IMR-90 (cell line): ENCODE measurements at regions not wholly inside any gene's neighbourhood (a gene's known extent, or its start where the extent isn't known, plus 50 kb on each side); places are given as distances from the start of the nearest gene placed in this dataset.
"Not testable (repeated sequence)": the region's sequence is repeated elsewhere in the genome, so short reads cannot be mapped to it uniquely, and the experiment has no call there.

Source experiments
- ATAC-seq: fragments of 200-7000 bp; cut with Tn5 transposase; 2 replicates; pipeline ENCODE4 v1.9.1; 2020; ENCODE audit warnings: low read depth, mild to moderate bottlenecking, moderate library complexity
- BruUV-seq: library from RNA; stranded (reverse); fragments of 400-500 nt; replicated peaks from 2 replicates; lab custom pipeline; 2021; lab: Mats Ljungman, UMichigan
- CTCF ChIA-PET: fragments of 300-600 bp; formaldehyde crosslinking; extraction: SDS; loops from one replicate; lab custom pipeline; 2021; ENCODE audit warnings: antibody characterized with exemption; lab: Yijun Ruan, JAX
- POLR2A ChIA-PET: fragments of 300-600 bp; sonication (Branson Sonifier 250); formaldehyde crosslinking; loops from one replicate; lab custom pipeline; 2022; ENCODE audit warnings: antibody characterized with exemption; ENCODE audit not compliant: unreplicated experiment; lab: Charles Lee
- DNase-seq: peaks from one replicate; pipeline ENCODE4 v3.0.0; 2013
- H2AFZ ChIP-seq: replicated peaks from 2 replicates; pipeline ENCODE3; 2013; ENCODE audit warnings: low read length, mild to moderate bottlenecking; ENCODE audit not compliant: poor library complexity
- H2AK5ac ChIP-seq: 2 replicates; pipeline ENCODE4 v1.6.1; 2013; ENCODE audit warnings: low read depth, low read length, inconsistent platforms
- H2AK9ac ChIP-seq: replicated peaks from 2 replicates; pipeline ENCODE3; 2013; ENCODE audit warnings: mild to moderate bottlenecking, low read depth, low read length, moderate library complexity; ENCODE audit not compliant: poor library complexity
- H2BK120ac ChIP-seq: 2 replicates; pipeline ENCODE4 v1.6.1; 2013; ENCODE audit warnings: low read depth, low read length, inconsistent platforms
- H2BK15ac ChIP-seq: 3 replicates; pipeline ENCODE4 v1.6.1; 2013; ENCODE audit warnings: low read depth, low read length, inconsistent platforms
- H2BK20ac ChIP-seq: 2 replicates; pipeline ENCODE4 v1.6.1; 2013; ENCODE audit warnings: low read depth, mild to moderate bottlenecking, inconsistent platforms, low read length, moderate library complexity
- H2BK5ac ChIP-seq: 2 replicates; pipeline ENCODE4 v1.6.1; 2013; ENCODE audit warnings: mild to moderate bottlenecking, low read depth, low read length, inconsistent platforms; ENCODE audit not compliant: poor library complexity, severe bottlenecking
- H3K14ac ChIP-seq: replicated peaks from 2 replicates; pipeline ENCODE4 v1.6.1; 2013; ENCODE audit warnings: low read depth, low read length, inconsistent platforms
- H3K18ac ChIP-seq: 2 replicates; pipeline ENCODE4 v1.6.1; 2013; ENCODE audit warnings: low read depth, low read length, control low read depth
- H3K23ac ChIP-seq: 2 replicates; pipeline ENCODE4 v1.6.1; 2013; ENCODE audit warnings: low read depth, low read length, inconsistent platforms
- H3K27ac ChIP-seq: 2 replicates; pipeline ENCODE4 v1.5.1; 2013; ENCODE audit warnings: mild to moderate bottlenecking, control low read depth, low read length; ENCODE audit not compliant: insufficient read depth
- H3K27me3 ChIP-seq: 2 replicates; pipeline ENCODE4 v1.6.1; 2013; ENCODE audit warnings: low read length; ENCODE audit not compliant: control insufficient read depth, insufficient read depth
- H3K36me3 ChIP-seq: 2 replicates; pipeline ENCODE4 v1.6.1; 2013; ENCODE audit warnings: low read length, mixed read lengths; ENCODE audit not compliant: control insufficient read depth, insufficient read depth
- H3K4ac ChIP-seq: 2 replicates; pipeline ENCODE4 v1.6.1; 2013; ENCODE audit warnings: low read depth, low read length, inconsistent platforms
- H3K4me1 ChIP-seq: 2 replicates; pipeline ENCODE4 v1.6.1; 2013; ENCODE audit warnings: low read length, mixed read lengths; ENCODE audit not compliant: control insufficient read depth, insufficient read depth
- H3K4me2 ChIP-seq: 2 replicates; pipeline ENCODE4 v1.6.1; 2013; ENCODE audit warnings: low read depth, mild to moderate bottlenecking, control low read depth, low read length, moderate library complexity
- H3K4me3 ChIP-seq: 2 replicates; pipeline ENCODE4 v1.5.1; 2013; ENCODE audit warnings: low read depth, mild to moderate bottlenecking, control low read depth, low read length, moderate library complexity; ENCODE audit not compliant: insufficient read depth
- H3K56ac ChIP-seq: 2 replicates; pipeline ENCODE4 v1.6.1; 2013; ENCODE audit warnings: low read length, inconsistent platforms; ENCODE audit not compliant: insufficient read depth; ENCODE audit errors: extremely low read depth
- H3K79me1 ChIP-seq, 2 experiments: 2 replicates each; pipeline ENCODE4 v1.6.1; 2013; ENCODE audit warnings: low read length in 2 of 2, inconsistent platforms in 1 of 2, low read depth in 1 of 2
- H3K9ac ChIP-seq: 2 replicates; pipeline ENCODE4 v1.6.1; 2013; ENCODE audit warnings: low read depth, low read length, control low read depth
- H3K9me1 ChIP-seq: 2 replicates; pipeline ENCODE4 v1.6.1; 2013; ENCODE audit warnings: low read length, inconsistent platforms; ENCODE audit not compliant: insufficient read depth
- H3K9me3 ChIP-seq: 2 replicates; pipeline ENCODE4 v1.6.1; 2013; ENCODE audit warnings: low read length; ENCODE audit not compliant: control insufficient read depth, insufficient read depth
- H4K20me1 ChIP-seq: 2 replicates; pipeline ENCODE4 v1.6.1; 2013; ENCODE audit warnings: low read length, inconsistent platforms; ENCODE audit not compliant: insufficient read depth
- H4K5ac ChIP-seq: 2 replicates; pipeline ENCODE4 v1.6.1; 2013; ENCODE audit warnings: mild to moderate bottlenecking, low read depth, low read length, control low read depth
- H4K8ac ChIP-seq, 2 experiments: 2 replicates each; pipeline ENCODE4 v1.6.1; 2013; ENCODE audit warnings: low read depth in 2 of 2, low read length in 2 of 2, control low read depth in 1 of 2, inconsistent platforms in 1 of 2
- H4K91ac ChIP-seq: 2 replicates; pipeline ENCODE4 v1.6.1; 2013; ENCODE audit warnings: low read depth, low read length, inconsistent platforms; ENCODE audit not compliant: insufficient read depth
- CEBPB ChIP-seq: IDR thresholded peaks from 2 replicates; pipeline ENCODE4 v1.6.1; 2012; ENCODE audit warnings: low read depth, low read length, improper control_type of control experiment
- CHD1 ChIP-seq: IDR thresholded peaks from 2 replicates; pipeline ENCODE4 v1.6.1; 2012; ENCODE audit warnings: low read depth, low read length, improper control_type of control experiment
- NFE2L2 ChIP-seq: fragments of 150-350 bp; IDR thresholded peaks from 2 replicates; pipeline ENCODE4 v1.6.1; 2016; ENCODE audit warnings: low read depth, mild to moderate bottlenecking, low read length
- WGBS, 2 experiments: methylation state at CpG; one replicate each; pipeline versions ENCODE4 v1.1.5 to v1.1.7; 2013; ENCODE audit warnings: missing lambda C conversion rate in 2 of 2; ENCODE audit not compliant: insufficient read length in 1 of 2; ENCODE audit errors: extremely low coverage in 2 of 2; 5-methylcytosine and 5-hydroxymethylcytosine counted together
- dilution Hi-C: fragments of 300-500 bp; cut with HindIII; formaldehyde crosslinking; loops from one replicate; pipeline ENCODE4 v1.14.3; 2018; ENCODE audit warnings: low sequenced_read_pairs; ENCODE audit not compliant: unreplicated experiment
- in situ Hi-C: fragments of 300-500 bp; cut with MboI; formaldehyde crosslinking; loops from 3 replicates; pipeline ENCODE4 v1.14.3; 2019; ENCODE audit warnings: low sequenced_read_pairs, inconsistent platforms, mixed read lengths
- intact Hi-C: fragments of 100-400 bp; cut with micrococcal nuclease; formaldehyde crosslinking; loops from 2 replicates; pipeline ENCODE4 v1.10.0; 2022
- TF ChIP-seq, protein P1 (sequence below): fragments of 150-350 bp; IDR thresholded peaks from 2 replicates; pipeline ENCODE4 v1.6.1; 2016; ENCODE audit warnings: low read depth, mild to moderate bottlenecking, low read length, moderate library complexity, borderline replicate concordance
- TF ChIP-seq, protein P2 (sequence below): conservative IDR thresholded peaks from 2 replicates; pipeline ENCODE4 v1.5.1; 2012; ENCODE audit warnings: mild to moderate bottlenecking, low read depth, low read length, improper control_type of control experiment

DNA sequence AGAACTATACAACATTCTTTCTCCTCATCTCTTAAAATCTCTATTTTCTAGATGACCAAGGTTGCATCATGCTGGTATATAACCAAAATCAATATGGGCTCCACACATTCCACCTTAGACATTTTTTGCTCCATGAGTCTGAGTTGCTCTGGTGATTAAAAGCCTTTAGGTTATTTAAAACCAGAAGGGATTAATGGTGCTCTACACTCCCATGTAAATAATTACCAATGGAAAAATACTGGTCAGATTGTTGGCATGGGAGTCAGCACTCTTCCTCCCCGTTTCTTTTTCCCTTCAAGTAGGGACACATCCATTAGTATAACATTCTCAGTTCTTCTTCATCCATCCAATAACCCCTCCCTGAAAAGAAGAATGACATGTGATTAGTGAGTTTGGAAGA, 747.7 kb downstream of the PCDH17 start:
- no peaks in the 10 kb centered on the region for H3K36me3 ChIP-seq
- no peak overlapping the region for H3K4me3 ChIP-seq
- H2AK5ac ChIP-seq: no peak overlapping the region
- no peaks in the 10 kb centered on the region for H3K27me3 ChIP-seq
- no peak overlapping the region for H4K91ac ChIP-seq
- no peaks in the 10 kb centered on the region for H3K4me1 ChIP-seq
- H3K9ac ChIP-seq: no peak overlapping the region
- no peak overlapping the region for H2AK9ac ChIP-seq
- H3K14ac ChIP-seq: no peak overlapping the region
- H3K56ac ChIP-seq: no peak overlapping the region
- in situ Hi-C loops: no loop called here
- DNase-seq (no peak), ATAC-seq (no peak)
- H2BK5ac ChIP-seq: no peak overlapping the region
- dilution Hi-C loops: no loop called here
- no peak overlapping the region for H2BK120ac ChIP-seq
- H2BK15ac ChIP-seq: no peak overlapping the region
- H3K18ac ChIP-seq: no peak overlapping the region
- H4K8ac ChIP-seq: no peak overlapping the region
- H4K20me1 ChIP-seq: no peaks in the 10 kb centered on the region
- no TSS peak for BruUV-seq
- H2BK20ac ChIP-seq: no peak overlapping the region
- H2AFZ ChIP-seq: no peak overlapping the region
- ChIA-PET CTCF (no interaction called here), POLR2A (no interaction called here)
- H3K4ac ChIP-seq: no peak overlapping the region
- no CpG with 5 or more reads among the region's 1 CpG for WGBS, 2 experiments
- no peak overlapping the region for H3K27ac ChIP-seq
- intact Hi-C loops: no loop called here
- H4K5ac ChIP-seq: no peak overlapping the region
- no peak overlapping the region for H3K23ac ChIP-seq
- no peak overlapping the region for H3K4me2 ChIP-seq
- H3K9me3 ChIP-seq: peaks cover 3% of the 10 kb centered on the region
- TF ChIP-seq, protein P1, sequence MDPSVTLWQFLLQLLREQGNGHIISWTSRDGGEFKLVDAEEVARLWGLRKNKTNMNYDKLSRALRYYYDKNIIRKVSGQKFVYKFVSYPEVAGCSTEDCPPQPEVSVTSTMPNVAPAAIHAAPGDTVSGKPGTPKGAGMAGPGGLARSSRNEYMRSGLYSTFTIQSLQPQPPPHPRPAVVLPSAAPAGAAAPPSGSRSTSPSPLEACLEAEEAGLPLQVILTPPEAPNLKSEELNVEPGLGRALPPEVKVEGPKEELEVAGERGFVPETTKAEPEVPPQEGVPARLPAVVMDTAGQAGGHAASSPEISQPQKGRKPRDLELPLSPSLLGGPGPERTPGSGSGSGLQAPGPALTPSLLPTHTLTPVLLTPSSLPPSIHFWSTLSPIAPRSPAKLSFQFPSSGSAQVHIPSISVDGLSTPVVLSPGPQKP: no peak
- no peak for TF ChIP-seq NFE2L2
- TF ChIP-seq, protein P2, sequence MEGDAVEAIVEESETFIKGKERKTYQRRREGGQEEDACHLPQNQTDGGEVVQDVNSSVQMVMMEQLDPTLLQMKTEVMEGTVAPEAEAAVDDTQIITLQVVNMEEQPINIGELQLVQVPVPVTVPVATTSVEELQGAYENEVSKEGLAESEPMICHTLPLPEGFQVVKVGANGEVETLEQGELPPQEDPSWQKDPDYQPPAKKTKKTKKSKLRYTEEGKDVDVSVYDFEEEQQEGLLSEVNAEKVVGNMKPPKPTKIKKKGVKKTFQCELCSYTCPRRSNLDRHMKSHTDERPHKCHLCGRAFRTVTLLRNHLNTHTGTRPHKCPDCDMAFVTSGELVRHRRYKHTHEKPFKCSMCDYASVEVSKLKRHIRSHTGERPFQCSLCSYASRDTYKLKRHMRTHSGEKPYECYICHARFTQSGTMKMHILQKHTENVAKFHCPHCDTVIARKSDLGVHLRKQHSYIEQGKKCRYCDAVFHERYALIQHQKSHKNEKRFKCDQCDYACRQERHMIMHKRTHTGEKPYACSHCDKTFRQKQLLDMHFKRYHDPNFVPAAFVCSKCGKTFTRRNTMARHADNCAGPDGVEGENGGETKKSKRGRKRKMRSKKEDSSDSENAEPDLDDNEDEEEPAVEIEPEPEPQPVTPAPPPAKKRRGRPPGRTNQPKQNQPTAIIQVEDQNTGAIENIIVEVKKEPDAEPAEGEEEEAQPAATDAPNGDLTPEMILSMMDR: no peak
- no peak for TF ChIP-seq CEBPB
- TF ChIP-seq CHD1: no peak
- no peaks in the 10 kb centered on the region for H3K79me1 ChIP-seq
- H3K9me1 ChIP-seq: no peaks in the 10 kb centered on the region

DNA sequence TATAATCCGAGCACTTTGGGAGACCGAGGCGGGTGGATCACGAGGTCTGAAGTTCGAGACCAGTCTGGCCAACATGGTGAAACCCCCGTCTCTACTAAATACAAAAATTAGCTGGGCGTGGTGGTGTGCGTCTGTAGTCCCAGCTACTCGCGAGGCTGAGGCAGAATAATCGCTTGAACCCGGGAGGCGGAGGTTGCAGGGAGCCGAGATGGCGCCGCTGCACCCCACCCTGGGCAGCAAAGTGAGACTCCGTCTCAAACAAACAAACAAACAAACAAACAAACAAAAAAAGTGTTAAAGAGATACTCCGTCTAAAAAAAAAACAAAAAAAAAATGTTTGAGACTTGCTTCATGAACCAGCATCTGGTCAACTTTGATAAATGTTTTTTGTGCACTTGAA, 753.8 kb downstream of the PCDH17 start:
- H3K9me1 ChIP-seq, BruUV-seq, H3K23ac ChIP-seq, H3K56ac ChIP-seq, H4K91ac ChIP-seq, H2AK5ac ChIP-seq, in situ Hi-C loops, intact Hi-C loops, H3K4me1 ChIP-seq, H3K14ac ChIP-seq, DNase-seq, H2BK15ac ChIP-seq, H3K27ac ChIP-seq, H3K27me3 ChIP-seq, H4K8ac ChIP-seq, H2AFZ ChIP-seq, H3K79me1 ChIP-seq, H2BK20ac ChIP-seq, H3K36me3 ChIP-seq, H3K18ac ChIP-seq, H2AK9ac ChIP-seq, H4K20me1 ChIP-seq, H2BK5ac ChIP-seq, POLR2A ChIA-PET, H3K4me2 ChIP-seq, ATAC-seq, H3K9me3 ChIP-seq, H4K5ac ChIP-seq, H3K9ac ChIP-seq, H3K4me3 ChIP-seq, dilution Hi-C loops, H2BK120ac ChIP-seq, H3K4ac ChIP-seq: not testable (repeated sequence)
- WGBS, 2 experiments: 10% methylated on average over 2 of the region's 18 CpGs; no CpG with 5 or more reads in 1 of the 2 experiments
- CTCF ChIA-PET: interaction anchor here (0.7 kb wide), 1 partner anchor 9 kb away, joined by 4 read pairs; no protein-coding TSS in a partner anchor
